Left kidney (tissue), 1 donor: ENCODE measurements at regions not wholly inside any gene's neighbourhood (a gene's known extent, or its start where the extent isn't known, plus 50 kb on each side); places are given as distances from the start of the nearest gene placed in this dataset.

Source experiments
- DNase-seq: peaks from one replicate; pipeline ENCODE4 v3.0.0-alpha.2; 2013

- DNase-seq, result no peak
Measured at GRCh38 chr14:25756876-25757275, 706.9 kb upstream of the STXBP6 start.

- DNase-seq, result no peak
Measured at GRCh38 chr14:25753130-25753529, 703.2 kb upstream of the STXBP6 start.

- DNase-seq, result no peak
Measured at GRCh38 chr14:25750436-25750835, 700.5 kb upstream of the STXBP6 start.
